ENCODE measurements at regions not wholly inside any gene's neighbourhood (a gene's known extent, or its start where the extent isn't known, plus 50 kb on each side); places are given as distances from the start of the nearest gene placed in this dataset.

- no peak overlapping the region for H3K27ac ChIP-seq
- no peaks in the 10 kb centered on the region for H3K36me3 ChIP-seq
- intact Hi-C loops (cut with DNase I): no loop called here
- H3K27me3 ChIP-seq: no peaks in the 10 kb centered on the region
- no peaks in the 10 kb centered on the region for H3K9me3 ChIP-seq
- no peaks in the 10 kb centered on the region for H3K4me1 ChIP-seq
- no peak for TF ChIP-seq CTCF (IDR thresholded peaks at IDR 0.05)
- H3K4me3 ChIP-seq: no peak overlapping the region
- no peak for DNase-seq (ENCODE audit: low spot score in 2 of 2)
Measured at GRCh38 chr7:142698429-142698828, 50.8 kb upstream of the PRSS1 start.

GRCh38 chr7:142697270-142697669 lies 52.0 kb upstream of the PRSS1 start:
- intact Hi-C loops (cut with DNase I): no loop called here

GRCh38 chr7:142696456-142697179 lies 52.7 kb upstream of the PRSS1 start:
- H3K4me1 ChIP-seq: no peaks in the 10 kb centered on the region
- no peaks in the 10 kb centered on the region for H3K27me3 ChIP-seq
- H3K9me3 ChIP-seq: no peaks in the 10 kb centered on the region
- intact Hi-C loops (cut with DNase I): no loop called here
- no peak for DNase-seq (ENCODE audit: low spot score in 2 of 2)
- H3K27ac ChIP-seq: no peak overlapping the region
- H3K36me3 ChIP-seq: no peaks in the 10 kb centered on the region
- TF ChIP-seq CTCF (IDR thresholded peaks at IDR 0.05): no peak
- H3K4me3 ChIP-seq: no peak overlapping the region

More at GRCh38 chr7:142697270-142697669, 52.0 kb upstream of the PRSS1 start:
- Histone ChIP-seq H3K9me3 (no peaks in the 10 kb centered on the region), H3K36me3 (no peaks in the 10 kb centered on the region), H3K27ac (no peak overlapping the region), H3K4me1 (no peaks in the 10 kb centered on the region), H3K27me3 (no peaks in the 10 kb centered on the region), H3K4me3 (no peak overlapping the region)
- no peak for TF ChIP-seq CTCF (IDR thresholded peaks at IDR 0.05)
- no peak for DNase-seq (ENCODE audit: low spot score in 2 of 2)

- Histone ChIP-seq H3K36me3 (no peaks in the 10 kb centered on the region), H3K9me3 (no peaks in the 10 kb centered on the region), H3K4me3 (no peak overlapping the region), H3K27ac (no peak overlapping the region), H3K27me3 (no peaks in the 10 kb centered on the region), H3K4me1 (no peaks in the 10 kb centered on the region)
- TF ChIP-seq CTCF (IDR thresholded peaks at IDR 0.05): no peak
- intact Hi-C loops (cut with DNase I): no loop called here
- DNase-seq (ENCODE audit: low spot score in 2 of 2): no peak
Measured at GRCh38 chr7:142693911-142694310, 55.4 kb upstream of the PRSS1 start.

- Histone ChIP-seq H3K36me3 (no peaks in the 10 kb centered on the region), H3K27me3 (no peaks in the 10 kb centered on the region), H3K27ac (no peak overlapping the region), H3K4me3 (no peak overlapping the region), H3K4me1 (no peaks in the 10 kb centered on the region), H3K9me3 (no peaks in the 10 kb centered on the region)
- TF ChIP-seq CTCF (IDR thresholded peaks at IDR 0.05): no peak
- intact Hi-C loops (cut with DNase I): no loop called here
- DNase-seq (ENCODE audit: low spot score in 2 of 2): no peak
Measured at GRCh38 chr7:142690554-142691182, 58.6 kb upstream of the PRSS1 start.

Measured in ascending aorta (tissue), 2 donors.